Neural cell (in vitro differentiated cells): ENCODE measurements at regions not wholly inside any gene's neighbourhood (a gene's known extent, or its start where the extent isn't known, plus 50 kb on each side); places are given as distances from the start of the nearest gene placed in this dataset.

Source experiments
- CTCF ChIP-seq: fragments of 450-650 bp; IDR thresholded peaks from 2 replicates; pipeline ENCODE4 v1.5.1; 2014; ENCODE audit warnings: antibody characterized with exemption, mild to moderate bottlenecking, moderate library complexity; ENCODE audit not compliant: poor library complexity, severe bottlenecking
- RAD21 ChIP-seq: fragments of 450-650 bp; conservative IDR thresholded peaks from 2 replicates; pipeline ENCODE4 v1.6.1; 2014; ENCODE audit warnings: antibody characterized with exemption, mild to moderate bottlenecking, moderate library complexity

GRCh38 chr20:16111172-16111832 lies 461.9 kb downstream of the KIF16B start:
- no peak for TF ChIP-seq CTCF
- TF ChIP-seq RAD21 = no peak
